SK-N-MC (cell line): ENCODE measurements at regions not wholly inside any gene's neighbourhood (a gene's known extent, or its start where the extent isn't known, plus 50 kb on each side); places are given as distances from the start of the nearest gene placed in this dataset.

ENCODE experiments used
- EZH2 ChIP-seq: fragments of 200-600 bp; sonication (generic); IDR thresholded peaks from one replicate; pipeline ENCODE4 v1.6.1; 2017; ENCODE audit warnings: antibody characterized with exemption
- POLR2AphosphoS5 ChIP-seq: IDR thresholded peaks from 2 replicates; pipeline ENCODE4 v1.6.1; 2012; ENCODE audit warnings: mild to moderate bottlenecking, low read depth, low read length, borderline replicate concordance

GRCh38 chr7:148505645-148506375 lies 84.8 kb upstream of the C7orf33 start:
- no peak for TF ChIP-seq EZH2
- TF ChIP-seq POLR2AphosphoS5: no peak
